ENCODE measurements at regions not wholly inside any gene's neighbourhood (a gene's known extent, or its start where the extent isn't known, plus 50 kb on each side); places are given as distances from the start of the nearest gene placed in this dataset.
"Not testable (repeated sequence)": the region's sequence is repeated elsewhere in the genome, so short reads cannot be mapped to it uniquely, and the experiment has no call there.

- H3K4me2 ChIP-seq: no peak overlapping the region
- no peaks in the 10 kb centered on the region for H3K27me3 ChIP-seq (ENCODE audit: insufficient read depth, low read depth)
- no peak overlapping the region for H2AFZ ChIP-seq (ENCODE audit: low read depth)
- H3K9ac ChIP-seq: no peak overlapping the region
- H3K79me2 ChIP-seq (ENCODE audit: insufficient read depth, low read depth): no peaks in the 10 kb centered on the region
- no peak overlapping the region for H3K4me3 ChIP-seq (IDR thresholded peaks at IDR 0.05; ENCODE audit: insufficient read depth, low read depth, low read length)
- H4K20me1 ChIP-seq (ENCODE audit: insufficient read depth): no peaks in the 10 kb centered on the region
- H3K36me3 ChIP-seq (ENCODE audit: insufficient read depth): no peaks in the 10 kb centered on the region
- no peak overlapping the region for H3K27ac ChIP-seq
- no peaks in the 10 kb centered on the region for H3K4me1 ChIP-seq (ENCODE audit: low read depth, poor library complexity, severe bottlenecking)
- TF ChIP-seq CTCF (conservative IDR thresholded peaks at IDR 0.05; ENCODE audit: low read depth, low read length): no peak
Observed at GRCh38 chr6:61134028-61134427, 1152.0 kb downstream of the KHDRBS2 start.

GRCh38 chr6:61114185-61114584, 1171.8 kb downstream of the KHDRBS2 start:
- H3K9ac ChIP-seq; H3K27me3 ChIP-seq (ENCODE audit: insufficient read depth, low read depth); H3K4me1 ChIP-seq (ENCODE audit: low read depth, poor library complexity, severe bottlenecking); H4K20me1 ChIP-seq (ENCODE audit: insufficient read depth); H3K36me3 ChIP-seq (ENCODE audit: insufficient read depth); H2AFZ ChIP-seq (ENCODE audit: low read depth); H3K4me3 ChIP-seq (IDR thresholded peaks at IDR 0.05; ENCODE audit: insufficient read depth, low read depth, low read length); H3K79me2 ChIP-seq (ENCODE audit: insufficient read depth, low read depth); H3K4me2 ChIP-seq; H3K27ac ChIP-seq: not testable (repeated sequence)

DNA sequence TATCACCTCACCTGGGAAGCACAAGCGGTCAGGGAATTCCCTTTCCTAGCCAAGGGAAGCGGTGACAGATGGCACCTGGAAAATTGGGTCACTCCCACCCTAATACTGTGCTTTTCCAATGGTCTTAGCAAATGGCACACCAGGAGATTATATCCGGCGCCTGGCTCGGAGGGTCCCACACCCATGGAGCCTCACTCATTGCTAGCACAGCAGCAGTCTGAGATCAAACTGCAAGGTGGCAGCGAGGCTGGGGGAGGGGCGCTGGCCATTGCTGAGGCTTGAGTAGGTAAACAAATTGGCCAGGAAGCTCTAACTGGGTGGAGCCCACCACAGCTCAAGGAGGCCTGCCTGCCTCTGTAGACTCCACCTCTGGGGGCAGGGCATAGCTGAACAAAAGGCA, 1178.1 kb downstream of the KHDRBS2 start:
- not testable (repeated sequence) for H3K4me2 ChIP-seq; H3K4me1 ChIP-seq (ENCODE audit: low read depth, poor library complexity, severe bottlenecking); H4K20me1 ChIP-seq (ENCODE audit: insufficient read depth); H3K27ac ChIP-seq; H3K27me3 ChIP-seq (ENCODE audit: insufficient read depth, low read depth); H3K9ac ChIP-seq; H3K4me3 ChIP-seq (IDR thresholded peaks at IDR 0.05; ENCODE audit: insufficient read depth, low read depth, low read length); H2AFZ ChIP-seq (ENCODE audit: low read depth); H3K79me2 ChIP-seq (ENCODE audit: insufficient read depth, low read depth); H3K36me3 ChIP-seq (ENCODE audit: insufficient read depth)

- not testable (repeated sequence) for H3K4me3 ChIP-seq (IDR thresholded peaks at IDR 0.05; ENCODE audit: insufficient read depth, low read depth, low read length); H3K27ac ChIP-seq; H4K20me1 ChIP-seq (ENCODE audit: insufficient read depth); H2AFZ ChIP-seq (ENCODE audit: low read depth); H3K9ac ChIP-seq; H3K4me1 ChIP-seq (ENCODE audit: low read depth, poor library complexity, severe bottlenecking); H3K79me2 ChIP-seq (ENCODE audit: insufficient read depth, low read depth); H3K27me3 ChIP-seq (ENCODE audit: insufficient read depth, low read depth); H3K4me2 ChIP-seq; H3K36me3 ChIP-seq (ENCODE audit: insufficient read depth)
Observed at GRCh38 chr6:61103660-61104059, 1182.4 kb downstream of the KHDRBS2 start.

GRCh38 chr6:61100072-61100471, 1186.0 kb downstream of the KHDRBS2 start:
- H3K4me2 ChIP-seq: no peak overlapping the region
- no peak overlapping the region for H3K4me3 ChIP-seq (IDR thresholded peaks at IDR 0.05; ENCODE audit: insufficient read depth, low read depth, low read length)
- TF ChIP-seq CTCF (conservative IDR thresholded peaks at IDR 0.05; ENCODE audit: low read depth, low read length): no peak
- H3K79me2 ChIP-seq (ENCODE audit: insufficient read depth, low read depth): no peaks in the 10 kb centered on the region
- no peaks in the 10 kb centered on the region for H3K36me3 ChIP-seq (ENCODE audit: insufficient read depth)
- no peak overlapping the region for H3K27ac ChIP-seq
- no peaks in the 10 kb centered on the region for H3K4me1 ChIP-seq (ENCODE audit: low read depth, poor library complexity, severe bottlenecking)
- H2AFZ ChIP-seq (ENCODE audit: low read depth): no peak overlapping the region
- H3K27me3 ChIP-seq (ENCODE audit: insufficient read depth, low read depth): no peaks in the 10 kb centered on the region
- H4K20me1 ChIP-seq (ENCODE audit: insufficient read depth): no peaks in the 10 kb centered on the region
- H3K9ac ChIP-seq: no peak overlapping the region

GRCh38 chr6:61099561-61099960, 1186.5 kb downstream of the KHDRBS2 start:
- not testable (repeated sequence) for H3K9ac ChIP-seq; H3K4me3 ChIP-seq (IDR thresholded peaks at IDR 0.05; ENCODE audit: insufficient read depth, low read depth, low read length); H3K27ac ChIP-seq; H4K20me1 ChIP-seq (ENCODE audit: insufficient read depth); H3K27me3 ChIP-seq (ENCODE audit: insufficient read depth, low read depth); H3K4me2 ChIP-seq; H3K4me1 ChIP-seq (ENCODE audit: low read depth, poor library complexity, severe bottlenecking); H3K36me3 ChIP-seq (ENCODE audit: insufficient read depth); H3K79me2 ChIP-seq (ENCODE audit: insufficient read depth, low read depth); H2AFZ ChIP-seq (ENCODE audit: low read depth)

GRCh38 chr6:61087986-61088385, 1198.0 kb downstream of the KHDRBS2 start:
- not testable (repeated sequence) for H3K27ac ChIP-seq; H3K79me2 ChIP-seq (ENCODE audit: insufficient read depth, low read depth); H3K4me3 ChIP-seq (IDR thresholded peaks at IDR 0.05; ENCODE audit: insufficient read depth, low read depth, low read length); H3K4me2 ChIP-seq; H4K20me1 ChIP-seq (ENCODE audit: insufficient read depth); H3K36me3 ChIP-seq (ENCODE audit: insufficient read depth); H3K27me3 ChIP-seq (ENCODE audit: insufficient read depth, low read depth); H2AFZ ChIP-seq (ENCODE audit: low read depth); H3K4me1 ChIP-seq (ENCODE audit: low read depth, poor library complexity, severe bottlenecking); H3K9ac ChIP-seq

Data from KMS-11 (cell line).